ENCODE measurements at regions not wholly inside any gene's neighbourhood (a gene's known extent, or its start where the extent isn't known, plus 50 kb on each side); places are given as distances from the start of the nearest gene placed in this dataset.

DNA sequence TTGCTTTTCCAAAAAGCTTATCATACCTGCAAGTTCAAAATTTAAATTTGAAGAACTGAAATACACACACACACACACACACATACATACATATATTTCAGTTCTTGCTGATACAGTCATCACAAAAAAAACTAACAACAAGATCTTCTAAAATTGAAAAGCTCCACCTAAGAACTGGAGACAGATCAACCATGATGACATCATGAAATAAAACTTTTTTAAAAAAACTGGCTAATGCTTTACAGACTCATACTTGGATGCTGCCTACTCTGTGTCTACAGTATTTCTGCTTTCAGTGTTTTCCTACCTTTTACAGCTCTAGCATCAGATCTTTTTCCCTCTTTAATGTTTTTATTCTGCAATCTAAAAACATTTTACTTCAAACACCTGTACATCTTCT is 261.4 kb downstream of the DIO2 start:
- Histone ChIP-seq H3K56ac (ENCODE audit: insufficient read length, low read depth, low read length) (no peak overlapping the region), H4K8ac (replicated peaks; ENCODE audit: insufficient read length, low read depth, low read length) (no peak overlapping the region), H3K9ac (ENCODE audit: extremely low read depth, insufficient read length, low read length) (no peak overlapping the region), H3K4me2 (ENCODE audit: insufficient read depth, insufficient read length, low read length) (no peak overlapping the region), H2BK120ac (ENCODE audit: low read depth, low read length, poor library complexity, severe bottlenecking) (no peak overlapping the region), H4K91ac (ENCODE audit: insufficient read length, low read depth, low read length) (no peak overlapping the region), H3K14ac (ENCODE audit: insufficient read depth, low read length) (no peak overlapping the region), H3K27me3 (ENCODE audit: insufficient read depth, low read length) (no peaks in the 10 kb centered on the region), H3K27ac (ENCODE audit: insufficient read length, low read depth, low read length) (no peak overlapping the region), H3K79me2 (ENCODE audit: insufficient read depth, low read length) (no peaks in the 10 kb centered on the region), H2AK5ac (ENCODE audit: insufficient read length, low read length) (no peak overlapping the region), H3K9me3 (ENCODE audit: control insufficient read depth, low read depth, low read length) (no peaks in the 10 kb centered on the region), H2BK12ac (ENCODE audit: insufficient read length, low read depth, low read length) (no peak overlapping the region), H3K4me1 (ENCODE audit: insufficient read depth, low read length) (no peaks in the 10 kb centered on the region), H2BK15ac (ENCODE audit: low read depth, low read length) (no peak overlapping the region), H3K23me2 (ENCODE audit: insufficient read length, low read depth, low read length, poor library complexity, severe bottlenecking) (no peaks in the 10 kb centered on the region), H4K5ac (ENCODE audit: insufficient read length, low read depth, low read length) (no peak overlapping the region), H3K18ac (ENCODE audit: insufficient read length, low read depth, low read length) (no peak overlapping the region), H4K20me1 (ENCODE audit: control insufficient read depth, insufficient read depth, insufficient read length) (no peaks in the 10 kb centered on the region), H3K4ac (ENCODE audit: low read depth, low read length) (no peak overlapping the region), H2AFZ (ENCODE audit: low read length) (no peak overlapping the region), H2BK20ac (ENCODE audit: low read depth, low read length, poor library complexity, severe bottlenecking) (no peak overlapping the region), H3K79me1 (ENCODE audit: insufficient read depth, low read depth, low read length, poor library complexity, severe bottlenecking) (no peaks in the 10 kb centered on the region), H3T11ph (ENCODE audit: low read length) (no peak overlapping the region), H3K23ac (ENCODE audit: insufficient read length, low read depth, low read length) (no peak overlapping the region), H2BK5ac (ENCODE audit: insufficient read length, low read length) (no peak overlapping the region)
- no peak overlapping the region for H3K4me3 Mint-ChIP-seq
- no peak for DNase-seq
- no peak overlapping the region for H3K27ac Mint-ChIP-seq
- H3K36me3 Mint-ChIP-seq (ENCODE audit: insufficient read depth in 1 of 3, low read depth in 3 of 3), result peaks cover 0 to 2% (median 0%) of the 10 kb centered on the region in 3 experiments; a peak in 2 of 7 replicates
- peaks cover 0 to 6% of the 10 kb centered on the region in 2 experiments; a peak in 4 of 5 replicates for H3K9me3 Mint-ChIP-seq
- H3K27me3 Mint-ChIP-seq (ENCODE audit: low read depth), result no peaks in the 10 kb centered on the region; the same call in none of the 2 replicates
- TF ChIP-seq, protein P1, sequence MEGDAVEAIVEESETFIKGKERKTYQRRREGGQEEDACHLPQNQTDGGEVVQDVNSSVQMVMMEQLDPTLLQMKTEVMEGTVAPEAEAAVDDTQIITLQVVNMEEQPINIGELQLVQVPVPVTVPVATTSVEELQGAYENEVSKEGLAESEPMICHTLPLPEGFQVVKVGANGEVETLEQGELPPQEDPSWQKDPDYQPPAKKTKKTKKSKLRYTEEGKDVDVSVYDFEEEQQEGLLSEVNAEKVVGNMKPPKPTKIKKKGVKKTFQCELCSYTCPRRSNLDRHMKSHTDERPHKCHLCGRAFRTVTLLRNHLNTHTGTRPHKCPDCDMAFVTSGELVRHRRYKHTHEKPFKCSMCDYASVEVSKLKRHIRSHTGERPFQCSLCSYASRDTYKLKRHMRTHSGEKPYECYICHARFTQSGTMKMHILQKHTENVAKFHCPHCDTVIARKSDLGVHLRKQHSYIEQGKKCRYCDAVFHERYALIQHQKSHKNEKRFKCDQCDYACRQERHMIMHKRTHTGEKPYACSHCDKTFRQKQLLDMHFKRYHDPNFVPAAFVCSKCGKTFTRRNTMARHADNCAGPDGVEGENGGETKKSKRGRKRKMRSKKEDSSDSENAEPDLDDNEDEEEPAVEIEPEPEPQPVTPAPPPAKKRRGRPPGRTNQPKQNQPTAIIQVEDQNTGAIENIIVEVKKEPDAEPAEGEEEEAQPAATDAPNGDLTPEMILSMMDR (conservative IDR thresholded peaks at IDR 0.05), result no peak
- H3K4me1 Mint-ChIP-seq, result peaks cover 0 to 4% of the 10 kb centered on the region in 2 experiments; a peak in 2 of 4 replicates

Data from H9 (cell line).